Endodermal cell (in vitro differentiated cells): ENCODE measurements at regions not wholly inside any gene's neighbourhood (a gene's known extent, or its start where the extent isn't known, plus 50 kb on each side); places are given as distances from the start of the nearest gene placed in this dataset.

Experiments
- DNase-seq: peaks from one replicate; pipeline ENCODE4 v3.0.0-alpha.2; 2017
- H3K27ac ChIP-seq: 2 replicates; pipeline ENCODE4 v1.5.1; 2013; ENCODE audit warnings: mild to moderate bottlenecking, low read depth, low read length, moderate library complexity
- H3K27me3 ChIP-seq: 2 replicates; pipeline ENCODE4 v1.6.1; 2013; ENCODE audit warnings: mild to moderate bottlenecking, low read length, moderate library complexity; ENCODE audit not compliant: insufficient read depth, control insufficient read depth, poor library complexity, severe bottlenecking
- H3K36me3 ChIP-seq: 2 replicates; pipeline ENCODE4 v1.7.0; 2013; ENCODE audit warnings: mild to moderate bottlenecking, low read length, moderate library complexity; ENCODE audit not compliant: control insufficient read depth, insufficient read depth
- H3K4me1 ChIP-seq: one replicate; pipeline ENCODE4 v1.7.0; 2013; ENCODE audit warnings: low read length; ENCODE audit not compliant: control insufficient read depth, insufficient read depth
- H3K4me3 ChIP-seq: 2 replicates; pipeline ENCODE4 v1.5.1; 2013; ENCODE audit warnings: mild to moderate bottlenecking, low read length, moderate library complexity
- H3K9ac ChIP-seq: 2 replicates; pipeline ENCODE4 v1.6.1; 2013; ENCODE audit warnings: mild to moderate bottlenecking, low read length, moderate library complexity; ENCODE audit not compliant: poor library complexity, severe bottlenecking; ENCODE audit errors: extremely low read depth
- H3K9me3 ChIP-seq: 2 replicates; pipeline ENCODE4 v1.6.1; 2013; ENCODE audit warnings: mild to moderate bottlenecking, low read length, moderate library complexity; ENCODE audit not compliant: control insufficient read depth
- H3K27ac Mint-ChIP-seq: 2 replicates; pipeline ENCODE4 v1.8.0; 2020; ENCODE audit warnings: mixed read lengths
- H3K27me3 Mint-ChIP-seq: 2 replicates; pipeline ENCODE4 v1.8.0; 2021; ENCODE audit warnings: mild to moderate bottlenecking, mixed read lengths; ENCODE audit not compliant: insufficient read depth
- H3K36me3 Mint-ChIP-seq: 2 replicates; pipeline ENCODE4 v1.8.0; 2020; ENCODE audit warnings: low read depth, mixed read lengths
- H3K4me1 Mint-ChIP-seq: 2 replicates; pipeline ENCODE4 v1.8.0; 2020; ENCODE audit warnings: mixed read lengths
- H3K4me3 Mint-ChIP-seq: 2 replicates; pipeline ENCODE4 v1.8.0; 2020; ENCODE audit warnings: mild to moderate bottlenecking, moderate library complexity, mixed read lengths
- H3K9me3 Mint-ChIP-seq: 2 replicates; pipeline ENCODE4 v1.8.0; 2020; ENCODE audit warnings: mild to moderate bottlenecking, mixed read lengths
- CTCF ChIP-seq: fragments of 200-600 bp; sonication (generic); conservative IDR thresholded peaks from 2 replicates; pipeline ENCODE4 v1.5.0; 2021; ENCODE audit warnings: antibody characterized with exemption, mild to moderate bottlenecking
- WGBS, 2 experiments: methylation state at CpG; one replicate each; pipeline versions ENCODE4 v1.1.5 to v1.1.7; 2013; ENCODE audit warnings: missing lambda C conversion rate in 2 of 2, mixed read lengths in 1 of 2; ENCODE audit not compliant: insufficient coverage in 1 of 2, insufficient read length in 1 of 2; 5-methylcytosine and 5-hydroxymethylcytosine counted together

GRCh38 chr4:19159874-19160273 lies 1091.8 kb upstream of the SLIT2 start:
- Histone ChIP-seq H3K9me3 (peaks cover 21% of the 10 kb centered on the region), H3K9ac (no peak overlapping the region), H3K4me3 (no peak overlapping the region), H3K36me3 (no peaks in the 10 kb centered on the region), H3K27me3 (no peaks in the 10 kb centered on the region), H3K27ac (no peak overlapping the region), H3K4me1 (no peaks in the 10 kb centered on the region)
- Mint-ChIP-seq H3K4me1 (no peaks in the 10 kb centered on the region), H3K36me3 (peaks cover 8% of the 10 kb centered on the region), H3K27ac (no peak overlapping the region), H3K9me3 (peaks cover 23% of the 10 kb centered on the region), H3K27me3 (no peaks in the 10 kb centered on the region), H3K4me3 (no peak overlapping the region)
- 95% methylated on average over 2 of the region's 3 CpGs; no CpG with 5 or more reads in 1 of the 2 experiments for WGBS, 2 experiments
- DNase-seq, result no peak
- TF ChIP-seq CTCF, result no peak

GRCh38 chr4:19158107-19158809 lies 1093.4 kb upstream of the SLIT2 start:
- H3K27ac Mint-ChIP-seq, result no peak overlapping the region
- H3K9ac ChIP-seq, result no peak overlapping the region
- TF ChIP-seq CTCF, result no peak
- H3K27me3 Mint-ChIP-seq, result no peaks in the 10 kb centered on the region
- 88% methylated on average over 2 of the region's 2 CpGs; no CpG with 5 or more reads in 1 of the 2 experiments for WGBS, 2 experiments
- no peak overlapping the region for H3K4me3 Mint-ChIP-seq
- H3K4me3 ChIP-seq, result no peak overlapping the region
- peaks cover 10% of the 10 kb centered on the region for H3K36me3 Mint-ChIP-seq
- no peak overlapping the region for H3K27ac ChIP-seq
- H3K9me3 Mint-ChIP-seq, result peaks cover 25% of the 10 kb centered on the region
- no peaks in the 10 kb centered on the region for H3K36me3 ChIP-seq
- peaks cover 23% of the 10 kb centered on the region for H3K9me3 ChIP-seq
- no peaks in the 10 kb centered on the region for H3K4me1 ChIP-seq
- H3K4me1 Mint-ChIP-seq, result no peaks in the 10 kb centered on the region
- no peak for DNase-seq
- no peaks in the 10 kb centered on the region for H3K27me3 ChIP-seq

- peaks cover 25% of the 10 kb centered on the region for H3K9me3 Mint-ChIP-seq
- TF ChIP-seq CTCF, result no peak
- H3K27ac Mint-ChIP-seq, result no peak overlapping the region
- Histone ChIP-seq H3K36me3 (no peaks in the 10 kb centered on the region), H3K9me3 (peaks cover 23% of the 10 kb centered on the region), H3K4me1 (no peaks in the 10 kb centered on the region), H3K27ac (no peak overlapping the region), H3K9ac (no peak overlapping the region), H3K4me3 (no peak overlapping the region), H3K27me3 (no peaks in the 10 kb centered on the region)
- 92 to 100% methylated on average over 1 to 3 of the region's 3 CpGs for WGBS, 2 experiments
- no peaks in the 10 kb centered on the region for H3K4me1 Mint-ChIP-seq
- DNase-seq, result no peak
- peaks cover 10% of the 10 kb centered on the region for H3K36me3 Mint-ChIP-seq
- H3K4me3 Mint-ChIP-seq, result no peak overlapping the region
- no peaks in the 10 kb centered on the region for H3K27me3 Mint-ChIP-seq
Observed at GRCh38 chr4:19156786-19157185, 1094.9 kb upstream of the SLIT2 start.
